CD4-positive, alpha-beta T cell treated with Interleukin-10 for 1 hour (primary cell): ENCODE measurements at regions not wholly inside any gene's neighbourhood (a gene's known extent, or its start where the extent isn't known, plus 50 kb on each side); places are given as distances from the start of the nearest gene placed in this dataset.

Experiments
- DNase-seq: peaks from one replicate; pipeline ENCODE4 v3.0.0-alpha.2; 2020

DNA sequence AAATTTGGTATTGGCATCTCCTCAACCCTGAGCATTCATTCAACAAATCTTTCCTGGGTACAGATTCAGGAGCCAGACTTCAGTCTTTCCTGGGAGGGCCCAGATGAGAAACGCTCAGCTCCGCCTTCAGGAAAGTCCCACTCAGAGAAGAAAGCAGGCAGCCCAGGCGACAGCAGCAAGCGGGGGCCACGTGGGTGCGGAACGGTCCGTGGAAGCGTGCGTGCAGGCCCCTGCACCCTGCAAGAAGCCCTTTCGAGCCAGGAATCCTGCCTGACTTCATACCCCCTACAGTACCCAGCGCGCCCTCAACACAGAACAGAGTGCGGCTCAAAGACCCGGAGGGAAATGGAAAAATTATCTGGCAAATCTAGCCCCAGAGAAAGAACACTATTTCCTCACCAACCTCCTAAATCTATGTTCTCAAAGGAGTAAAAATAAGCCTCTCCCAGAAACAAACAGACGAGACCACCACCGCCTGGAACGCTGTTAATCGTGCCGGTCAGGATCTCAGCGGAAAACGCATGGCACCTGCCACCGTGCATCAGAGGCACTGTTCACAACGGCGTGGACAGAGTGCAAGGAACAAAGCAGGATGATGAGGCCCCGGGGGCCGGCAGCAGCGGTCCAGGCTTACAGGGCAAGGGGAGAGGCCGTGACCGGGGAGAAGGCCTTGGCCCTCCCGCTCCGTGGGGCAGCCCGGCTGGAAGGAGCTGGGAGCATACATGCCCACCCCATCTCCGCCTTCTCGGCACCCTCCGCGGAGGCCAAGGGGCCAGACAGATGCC is 318.3 kb downstream of the EIPR1 start:
- DNase-seq, result no peak

DNA sequence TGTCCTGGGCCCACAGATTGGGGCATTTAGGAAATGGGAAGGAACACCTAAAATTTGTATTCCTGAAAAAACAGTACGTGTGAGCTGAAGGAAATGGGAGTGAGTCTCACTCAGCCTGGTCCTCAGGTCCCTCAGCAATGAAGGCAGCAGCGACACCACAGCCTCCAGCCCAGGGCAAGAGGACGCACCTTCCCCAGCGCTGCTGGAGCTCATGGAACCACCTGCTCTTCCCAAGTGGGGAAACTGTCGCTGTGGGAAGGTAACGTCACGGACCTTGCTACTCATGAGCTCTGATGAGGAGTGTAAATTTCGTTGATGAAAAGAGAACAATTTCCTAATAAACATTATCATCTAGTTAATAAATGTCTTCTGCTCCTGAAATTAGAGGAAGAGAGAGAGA is 323.6 kb downstream of the EIPR1 start:
- no peak for DNase-seq

GRCh38 chr2:3051266-3051665 is 326.4 kb downstream of the EIPR1 start:
- DNase-seq, result no peak

DNA sequence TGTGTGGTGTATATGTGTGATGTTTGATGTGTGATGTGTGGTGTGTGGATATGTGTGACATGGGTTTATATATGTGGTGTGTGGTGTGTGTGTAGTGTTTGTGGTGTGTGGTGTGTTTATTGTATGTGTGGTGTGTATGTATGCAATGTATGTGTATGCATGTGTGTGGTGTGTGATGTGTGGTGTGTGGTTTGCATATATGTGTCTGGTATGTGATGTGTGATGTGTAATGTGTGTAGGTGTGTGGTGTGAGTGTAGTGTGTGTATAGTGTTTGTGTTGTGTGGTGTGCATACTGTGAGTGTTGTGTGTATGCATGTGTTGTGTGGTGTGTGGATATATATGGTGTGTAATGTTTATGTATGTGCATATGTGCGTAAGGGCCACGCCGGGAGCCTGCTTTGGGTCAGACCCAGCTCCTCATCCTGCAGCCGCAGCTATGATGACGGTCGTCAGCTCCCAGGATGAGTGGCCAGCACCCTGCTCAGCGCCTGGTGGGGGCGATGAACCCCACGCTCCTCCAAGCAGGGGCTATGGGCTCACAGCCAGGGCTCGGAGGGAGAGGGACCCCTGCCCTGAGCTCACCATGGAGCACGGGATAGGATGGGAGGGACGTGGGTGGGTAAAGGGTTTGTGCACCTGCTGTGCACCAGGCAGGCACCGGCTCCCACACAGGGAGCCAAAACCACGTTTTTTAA is 331.3 kb downstream of the EIPR1 start:
- DNase-seq, result no peak

- DNase-seq, result no peak
Observed at GRCh38 chr2:3045318-3045921, 332.2 kb downstream of the EIPR1 start.

GRCh38 chr2:3044587-3045317 is 332.9 kb downstream of the EIPR1 start:
- no peak for DNase-seq

DNA sequence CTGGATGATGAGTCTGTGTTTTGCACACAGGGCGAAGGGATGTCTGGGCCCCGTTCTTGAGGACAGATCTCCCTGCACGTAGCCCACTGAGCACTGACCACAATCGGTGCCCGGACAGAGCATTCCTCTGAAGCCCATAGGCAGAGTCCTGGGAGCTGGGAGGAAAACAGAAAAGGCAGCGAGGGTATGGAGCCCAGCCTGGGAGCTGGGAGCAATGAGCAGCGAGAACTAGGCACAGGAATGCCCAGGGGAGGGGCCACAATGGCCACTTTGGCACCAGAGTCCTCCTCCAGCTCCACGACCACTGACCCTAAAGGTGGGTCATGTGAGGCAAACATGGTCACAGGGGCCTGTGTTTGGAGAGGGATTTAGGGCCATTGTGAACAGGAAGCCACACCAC is 333.9 kb downstream of the EIPR1 start:
- DNase-seq, result no peak

DNA sequence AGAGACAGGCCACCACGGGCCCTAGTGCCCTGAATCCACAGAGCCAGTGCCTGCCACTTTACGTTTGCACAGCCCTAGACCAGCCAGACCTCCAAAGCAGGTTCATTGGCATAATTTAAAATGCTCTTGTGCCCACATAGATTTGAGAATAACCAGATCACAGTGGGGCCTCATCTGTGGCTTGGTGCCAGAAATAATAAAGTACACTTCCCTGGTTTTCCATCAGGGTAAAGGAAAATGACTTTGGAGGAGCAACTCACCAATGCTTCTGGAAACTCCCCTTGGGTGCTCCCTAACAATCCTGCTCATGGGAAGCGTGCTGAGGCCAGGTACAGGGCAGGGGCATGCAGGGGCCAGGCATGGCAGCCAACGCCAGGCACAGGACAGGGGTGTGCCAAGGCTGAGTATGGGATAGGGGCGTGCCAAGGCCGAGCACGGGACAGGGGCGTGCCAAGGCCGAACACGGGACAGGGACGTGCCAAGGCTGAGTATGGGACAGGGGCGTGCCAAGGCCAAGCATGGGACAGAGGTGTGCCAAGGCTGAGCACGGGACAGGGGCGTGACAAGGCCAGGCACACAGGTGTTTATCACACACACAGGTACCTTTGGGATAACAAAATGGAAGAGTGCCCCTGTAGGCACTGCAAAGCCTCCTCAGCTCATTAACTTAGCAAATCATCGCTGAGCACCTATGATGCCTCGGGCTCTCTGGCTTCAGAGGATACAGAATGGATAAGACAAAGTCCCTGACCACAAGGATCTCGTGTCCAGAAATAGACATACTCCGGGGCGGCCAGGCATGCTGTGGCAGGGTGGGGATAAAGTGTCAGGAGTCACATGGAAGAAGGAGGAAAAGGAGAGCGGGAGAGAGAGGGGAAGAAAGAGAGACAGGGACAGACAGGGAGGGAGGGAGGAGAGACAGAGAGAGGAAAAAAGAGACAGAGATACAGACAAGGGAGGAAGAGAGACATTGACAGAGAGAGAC is 334.7 kb downstream of the EIPR1 start:
- no peak for DNase-seq

- DNase-seq, result no peak
Observed at GRCh38 chr2:3041841-3042600, 335.6 kb downstream of the EIPR1 start.

DNA sequence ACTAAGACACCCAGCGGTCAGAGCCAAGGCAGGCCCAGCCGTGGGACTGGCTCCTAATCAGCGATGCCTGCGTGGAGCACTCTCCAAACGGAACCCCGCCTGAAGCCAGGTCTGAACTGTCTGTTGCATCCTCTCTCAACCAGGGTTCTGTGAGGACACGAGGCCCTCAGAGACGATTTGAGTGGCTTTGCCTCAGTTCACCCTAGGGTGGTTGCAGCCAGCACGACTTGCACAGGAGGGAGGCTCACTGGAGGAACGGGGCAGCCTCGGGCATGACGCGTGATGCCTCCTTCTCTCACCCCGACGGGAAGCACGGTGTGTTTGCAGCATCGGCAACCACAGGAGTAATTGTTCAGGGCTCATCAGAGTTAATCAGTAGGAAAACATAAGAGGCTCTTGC is 336.4 kb downstream of the EIPR1 start:
- DNase-seq, result no peak

DNA sequence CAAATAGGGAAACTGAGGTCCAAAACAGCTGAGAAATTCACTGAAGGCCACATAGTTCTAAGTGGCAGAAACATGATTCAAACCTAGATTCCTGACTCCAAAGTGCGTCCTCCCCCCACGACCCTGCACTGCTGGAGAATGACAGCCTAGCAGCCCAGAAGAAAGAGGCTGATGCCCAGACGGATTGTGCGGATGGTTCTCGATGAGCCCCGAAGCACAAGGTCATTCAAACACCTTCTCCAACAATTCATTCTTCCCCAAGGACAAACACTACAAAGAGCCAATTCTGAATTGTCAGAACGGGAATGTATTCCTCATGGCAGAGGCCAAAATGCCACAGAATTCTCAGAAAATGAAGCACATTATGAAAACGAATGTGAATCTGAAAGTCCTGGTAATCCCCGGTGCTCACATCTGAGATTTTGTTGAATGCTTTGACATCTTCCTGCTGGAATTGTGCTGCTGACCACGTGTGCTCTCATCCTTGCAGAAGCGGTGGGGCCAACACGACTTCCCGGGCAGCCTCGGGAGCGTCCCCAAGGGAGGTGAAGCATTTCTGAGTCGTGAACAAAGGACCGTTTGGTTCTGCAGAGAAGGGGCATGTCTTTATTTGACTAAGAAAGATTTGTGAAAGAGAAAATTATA is 337.0 kb downstream of the EIPR1 start:
- no peak for DNase-seq

DNA sequence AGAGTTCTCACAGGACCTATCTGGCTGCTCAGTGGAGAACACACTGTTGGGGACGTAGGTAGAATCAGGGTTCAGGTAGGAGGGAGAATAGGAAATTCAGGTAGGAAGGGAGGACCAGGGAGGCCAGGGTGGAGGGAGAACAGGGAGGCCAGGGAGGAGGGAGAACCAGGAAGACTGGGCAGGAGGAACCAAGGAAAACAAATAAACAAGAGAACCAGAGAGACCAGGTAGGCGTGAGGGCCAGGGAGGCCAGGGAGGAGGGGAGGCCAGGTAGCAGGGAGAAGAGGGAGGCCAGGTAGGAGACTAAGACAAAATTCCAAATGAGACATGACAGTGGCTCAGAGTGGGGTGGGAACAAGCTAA is 337.6 kb downstream of the EIPR1 start:
- DNase-seq, result no peak

- no peak for DNase-seq
Observed at GRCh38 chr2:3039188-3040065, 338.2 kb downstream of the EIPR1 start.

GRCh38 chr2:3038636-3039035 is 339.0 kb downstream of the EIPR1 start:
- DNase-seq, result no peak

DNA sequence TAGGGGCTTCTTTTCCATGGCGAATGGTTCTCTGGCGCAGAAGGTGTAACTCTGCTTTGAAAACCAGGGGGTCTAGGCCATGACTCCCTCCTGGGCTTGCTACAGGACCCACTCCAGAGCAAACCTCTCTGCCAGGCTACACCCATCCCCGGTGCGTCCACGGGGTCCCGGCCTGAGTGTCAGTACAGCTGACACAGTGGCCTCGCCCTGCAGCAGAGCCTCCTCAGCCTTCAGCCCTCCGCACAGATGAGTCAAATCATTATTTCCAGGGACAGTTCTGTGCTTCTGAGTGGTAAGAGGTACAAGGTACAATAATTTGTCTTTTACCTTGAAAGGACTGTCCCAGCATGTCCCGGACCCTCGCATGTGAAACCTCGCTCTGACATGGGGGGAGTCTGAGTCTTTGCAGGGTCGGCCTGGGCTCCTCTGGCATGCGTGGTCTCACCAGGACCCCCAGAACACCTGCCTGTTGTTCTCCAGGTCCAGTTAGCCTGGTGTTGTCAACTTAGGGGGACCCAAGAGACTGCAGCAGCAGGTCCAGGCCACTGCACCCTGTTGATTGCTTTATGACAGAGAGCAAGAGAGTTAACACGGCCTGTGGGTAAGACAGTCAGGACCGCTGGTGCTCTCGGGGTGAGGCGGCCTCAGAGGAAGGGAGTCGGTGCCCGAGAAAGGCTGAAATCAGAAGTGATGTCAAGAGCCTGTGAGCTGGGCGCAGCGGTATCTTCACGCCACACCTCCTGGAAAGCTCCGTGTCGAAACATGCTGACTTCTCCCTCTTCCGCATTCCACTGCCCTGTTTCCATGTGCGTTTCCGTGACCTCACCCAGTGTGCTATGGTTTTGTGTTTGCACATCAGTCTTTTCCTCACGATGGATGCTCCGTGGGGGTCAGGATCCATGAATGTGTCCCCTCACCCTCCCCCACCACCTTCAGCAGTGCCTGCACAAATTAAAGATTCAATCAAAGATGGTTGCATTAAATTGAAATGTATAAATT is 340.1 kb downstream of the EIPR1 start:
- DNase-seq, result no peak

DNA sequence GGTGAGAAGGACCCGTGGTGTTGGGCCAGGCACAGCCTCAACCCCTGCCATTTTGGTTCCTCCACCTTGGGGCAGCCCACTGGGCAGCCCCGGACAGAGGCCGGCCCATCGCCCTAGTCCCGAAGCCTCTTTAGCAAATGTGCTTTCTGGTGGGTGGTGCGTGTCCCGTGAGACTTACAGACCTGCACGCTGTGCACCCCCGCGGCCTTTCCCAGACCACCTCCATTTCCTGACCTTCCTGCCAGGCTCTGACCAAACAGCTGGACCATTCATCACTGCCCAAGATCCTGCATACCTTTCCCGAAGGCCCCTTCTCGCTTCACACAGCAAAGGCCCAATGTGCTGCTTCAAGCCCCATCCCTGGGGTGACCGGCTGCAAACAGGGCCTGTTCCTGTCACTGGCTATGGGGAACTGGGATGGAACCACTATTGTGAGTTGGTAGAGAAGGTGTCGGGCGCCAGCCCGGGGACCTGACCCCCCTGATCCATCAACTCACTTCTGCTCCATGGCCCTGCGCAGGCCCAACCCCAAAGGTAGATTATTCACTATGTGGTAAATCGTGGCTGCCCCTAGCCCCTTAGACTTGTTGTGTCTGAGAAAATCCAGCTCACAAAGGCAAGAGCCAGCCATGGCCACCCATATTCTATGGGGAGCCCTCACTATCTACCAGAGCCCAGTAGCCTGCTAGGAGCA is 341.0 kb downstream of the EIPR1 start:
- no peak for DNase-seq

DNA sequence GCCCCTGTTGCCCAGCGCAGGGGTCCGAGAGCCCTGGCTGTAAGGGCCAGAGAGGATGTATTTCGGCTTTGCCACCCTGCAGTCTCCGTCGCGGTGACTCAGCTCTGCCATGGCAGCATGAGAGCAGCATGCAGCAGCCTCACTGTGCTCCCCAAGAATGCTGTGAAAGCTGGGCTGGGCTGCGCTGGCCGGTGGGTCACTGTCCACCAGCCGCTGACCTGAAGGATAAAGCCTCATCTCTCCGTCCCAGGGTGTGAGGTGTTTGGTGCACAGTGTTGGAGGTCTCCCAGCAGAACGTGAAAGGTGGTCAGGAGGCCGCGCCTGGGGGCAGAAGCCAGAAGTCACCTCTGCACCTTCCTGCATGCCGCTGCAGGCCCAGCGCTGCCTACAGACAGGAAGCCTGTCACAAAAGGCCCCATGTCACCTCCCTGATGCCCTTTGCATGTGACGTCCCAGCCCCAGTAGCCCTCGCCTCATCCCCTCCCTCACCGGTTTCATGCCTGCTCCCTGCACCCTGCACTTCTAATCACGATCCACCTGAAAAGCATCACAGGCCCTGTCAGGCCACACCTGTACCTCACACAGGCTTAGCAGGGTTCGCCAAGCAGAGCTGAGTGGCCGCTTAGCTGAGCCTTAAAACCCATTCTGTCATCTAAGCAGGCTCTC is 342.1 kb downstream of the EIPR1 start:
- no peak for DNase-seq
